SK-N-SH treated with all-trans-retinoic acid at 6 μM for 48 hours (cell line): ENCODE measurements at regions not wholly inside any gene's neighbourhood (a gene's known extent, or its start where the extent isn't known, plus 50 kb on each side); places are given as distances from the start of the nearest gene placed in this dataset.

Source experiments
- ARNTL ChIP-seq: fragments of 450-650 bp; formaldehyde crosslinking; IDR thresholded peaks from 2 replicates; pipeline ENCODE4 v1.5.0; 2020; ENCODE audit warnings: low read depth, mild to moderate bottlenecking, moderate library complexity, borderline replicate concordance
- BACH2 ChIP-seq: fragments of 250-450 bp; sonication (Bioruptor Pico); IDR thresholded peaks from 2 replicates; pipeline ENCODE4 v1.9.0; 2021; ENCODE audit warnings: mild to moderate bottlenecking, borderline replicate concordance
- CSRNP3 ChIP-seq: fragments of 250-450 bp; sonication (Bioruptor Pico); IDR thresholded peaks from 2 replicates; pipeline ENCODE4 v1.5.1; 2021; ENCODE audit warnings: mild to moderate bottlenecking, moderate library complexity
- ESRRG ChIP-seq: fragments of 250-450 bp; sonication (Bioruptor Pico); IDR thresholded peaks from 2 replicates; pipeline ENCODE4 v1.6.1; 2021; ENCODE audit warnings: mild to moderate bottlenecking
- ISL1 ChIP-seq: fragments of 250-450 bp; sonication (Bioruptor Pico); IDR thresholded peaks from 2 replicates; pipeline ENCODE4 v2.1.2; 2022; ENCODE audit warnings: mild to moderate bottlenecking, moderate library complexity
- SNAI2 ChIP-seq: fragments of 250-450 bp; sonication (Bioruptor Pico); IDR thresholded peaks from 2 replicates; pipeline ENCODE4 v1.5.0; 2020; ENCODE audit warnings: mild to moderate bottlenecking, moderate library complexity
- TOX ChIP-seq: fragments of 250-450 bp; sonication (Bioruptor Pico); IDR thresholded peaks from 2 replicates; pipeline ENCODE4 v1.8.0; 2021; ENCODE audit warnings: mild to moderate bottlenecking, moderate library complexity, borderline replicate concordance
- ZFP3 ChIP-seq: fragments of 250-450 bp; sonication (Bioruptor Pico); IDR thresholded peaks from 2 replicates; pipeline ENCODE4 v1.5.0; 2020; ENCODE audit warnings: mild to moderate bottlenecking, moderate library complexity
- ZNF565 ChIP-seq: fragments of 450-650 bp; formaldehyde crosslinking; conservative IDR thresholded peaks from 2 replicates; pipeline ENCODE4 v1.5.0; 2020; ENCODE audit warnings: low read depth, mild to moderate bottlenecking, moderate library complexity
- ZNF8 ChIP-seq: fragments of 450-650 bp; formaldehyde crosslinking; IDR thresholded peaks from 2 replicates; pipeline ENCODE4 v1.5.0; 2020; ENCODE audit warnings: mild to moderate bottlenecking, moderate library complexity
- TF ChIP-seq, protein P1 (sequence below): fragments of 250-450 bp; sonication (Bioruptor Pico); IDR thresholded peaks from 2 replicates; pipeline ENCODE4 v1.8.0; 2020; ENCODE audit warnings: mild to moderate bottlenecking, moderate library complexity, borderline replicate concordance
- TF ChIP-seq, protein P2 (sequence below): fragments of 250-450 bp; sonication (Bioruptor Pico); IDR thresholded peaks from 2 replicates; pipeline ENCODE4 v1.5.1; 2020; ENCODE audit warnings: low read depth, mild to moderate bottlenecking, moderate library complexity

DNA sequence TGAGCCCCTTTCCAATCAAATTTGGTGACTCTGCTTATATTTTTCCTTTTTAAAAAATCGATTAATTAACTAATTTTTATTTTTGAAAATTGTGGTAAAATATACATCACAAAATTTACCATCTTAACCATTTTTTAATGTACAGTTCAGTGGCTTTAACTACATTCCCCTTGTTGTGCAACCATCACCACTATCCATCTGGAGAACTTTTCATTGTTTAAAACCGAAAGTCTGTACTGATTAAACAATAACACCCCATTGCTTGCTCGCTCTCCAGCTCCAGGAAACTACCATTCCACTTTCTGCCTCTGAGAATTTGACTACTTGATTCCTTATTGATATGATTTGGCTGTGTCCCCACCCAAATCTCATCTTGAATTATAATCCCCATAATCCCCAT lies 283.4 kb downstream of the C12orf75 start:
- no peak for TF ChIP-seq TOX (CRISPR knock-in tag)
- no peak for TF ChIP-seq ISL1
- TF ChIP-seq CSRNP3 (CRISPR knock-in tag): no peak
- TF ChIP-seq ARNTL (CRISPR knock-in tag): no peak
- no peak for TF ChIP-seq ZNF8
- TF ChIP-seq, protein P1, sequence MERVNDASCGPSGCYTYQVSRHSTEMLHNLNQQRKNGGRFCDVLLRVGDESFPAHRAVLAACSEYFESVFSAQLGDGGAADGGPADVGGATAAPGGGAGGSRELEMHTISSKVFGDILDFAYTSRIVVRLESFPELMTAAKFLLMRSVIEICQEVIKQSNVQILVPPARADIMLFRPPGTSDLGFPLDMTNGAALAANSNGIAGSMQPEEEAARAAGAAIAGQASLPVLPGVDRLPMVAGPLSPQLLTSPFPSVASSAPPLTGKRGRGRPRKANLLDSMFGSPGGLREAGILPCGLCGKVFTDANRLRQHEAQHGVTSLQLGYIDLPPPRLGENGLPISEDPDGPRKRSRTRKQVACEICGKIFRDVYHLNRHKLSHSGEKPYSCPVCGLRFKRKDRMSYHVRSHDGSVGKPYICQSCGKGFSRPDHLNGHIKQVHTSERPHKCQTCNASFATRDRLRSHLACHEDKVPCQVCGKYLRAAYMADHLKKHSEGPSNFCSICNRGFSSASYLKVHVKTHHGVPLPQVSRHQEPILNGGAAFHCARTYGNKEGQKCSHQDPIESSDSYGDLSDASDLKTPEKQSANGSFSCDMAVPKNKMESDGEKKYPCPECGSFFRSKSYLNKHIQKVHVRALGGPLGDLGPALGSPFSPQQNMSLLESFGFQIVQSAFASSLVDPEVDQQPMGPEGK: no peak
- TF ChIP-seq SNAI2 (CRISPR knock-in tag): no peak
- no peak for TF ChIP-seq ZNF565 (CRISPR knock-in tag)
- no peak for TF ChIP-seq ZFP3
- TF ChIP-seq BACH2 (CRISPR knock-in tag): no peak
- TF ChIP-seq, protein P2, sequence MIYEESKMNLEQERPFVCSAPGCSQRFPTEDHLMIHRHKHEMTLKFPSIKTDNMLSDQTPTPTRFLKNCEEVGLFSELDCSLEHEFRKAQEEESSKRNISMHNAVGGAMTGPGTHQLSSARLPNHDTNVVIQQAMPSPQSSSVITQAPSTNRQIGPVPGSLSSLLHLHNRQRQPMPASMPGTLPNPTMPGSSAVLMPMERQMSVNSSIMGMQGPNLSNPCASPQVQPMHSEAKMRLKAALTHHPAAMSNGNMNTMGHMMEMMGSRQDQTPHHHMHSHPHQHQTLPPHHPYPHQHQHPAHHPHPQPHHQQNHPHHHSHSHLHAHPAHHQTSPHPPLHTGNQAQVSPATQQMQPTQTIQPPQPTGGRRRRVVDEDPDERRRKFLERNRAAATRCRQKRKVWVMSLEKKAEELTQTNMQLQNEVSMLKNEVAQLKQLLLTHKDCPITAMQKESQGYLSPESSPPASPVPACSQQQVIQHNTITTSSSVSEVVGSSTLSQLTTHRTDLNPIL: no peak
- no peak for TF ChIP-seq ESRRG
